HUES6 (cell line): ENCODE measurements at regions not wholly inside any gene's neighbourhood (a gene's known extent, or its start where the extent isn't known, plus 50 kb on each side); places are given as distances from the start of the nearest gene placed in this dataset.

Source experiments
- H3K27ac ChIP-seq: 2 replicates; pipeline ENCODE4 v1.7.0; 2013; ENCODE audit warnings: low read depth, mild to moderate bottlenecking, low read length, inconsistent platforms
- H3K27me3 ChIP-seq: 2 replicates; pipeline ENCODE4 v1.6.1; 2013; ENCODE audit warnings: low read length; ENCODE audit not compliant: control insufficient read depth, insufficient read depth
- H3K36me3 ChIP-seq: 2 replicates; pipeline ENCODE4 v1.6.1; 2013; ENCODE audit warnings: low read length; ENCODE audit not compliant: control insufficient read depth, insufficient read depth
- H3K4me1 ChIP-seq: 2 replicates; pipeline ENCODE4 v1.6.1; 2013; ENCODE audit warnings: low read length; ENCODE audit not compliant: control insufficient read depth, insufficient read depth
- H3K4me3 ChIP-seq: 2 replicates; pipeline ENCODE4 v1.5.1; 2013; ENCODE audit warnings: low read depth, low read length
- H3K9ac ChIP-seq: one replicate; pipeline ENCODE4 v1.6.1; 2013; ENCODE audit warnings: mild to moderate bottlenecking, low read length
- H3K9me3 ChIP-seq: 2 replicates; pipeline ENCODE4 v1.6.1; 2013; ENCODE audit warnings: low read depth, low read length; ENCODE audit not compliant: control insufficient read depth, insufficient read depth

- Histone ChIP-seq H3K4me1 (peaks cover 24% of the 10 kb centered on the region), H3K36me3 (no peaks in the 10 kb centered on the region), H3K9ac (no peak overlapping the region), H3K27me3 (no peaks in the 10 kb centered on the region), H3K4me3 (no peak overlapping the region), H3K9me3 (no peaks in the 10 kb centered on the region), H3K27ac (no peak overlapping the region)
Observed at GRCh38 chr3:181797431-181797830, 85.7 kb downstream of the SOX2 start.

GRCh38 chr3:181805703-181806102 lies 94.0 kb downstream of the SOX2 start:
- no peaks in the 10 kb centered on the region for H3K27me3 ChIP-seq
- no peak overlapping the region for H3K27ac ChIP-seq
- H3K9me3 ChIP-seq: no peaks in the 10 kb centered on the region
- no peaks in the 10 kb centered on the region for H3K36me3 ChIP-seq
- H3K4me1 ChIP-seq: no peaks in the 10 kb centered on the region
- H3K9ac ChIP-seq: no peak overlapping the region
- H3K4me3 ChIP-seq: no peak overlapping the region

GRCh38 chr3:181808053-181808452 lies 96.3 kb downstream of the SOX2 start:
- H3K36me3 ChIP-seq: no peaks in the 10 kb centered on the region
- no peaks in the 10 kb centered on the region for H3K27me3 ChIP-seq
- no peak overlapping the region for H3K4me3 ChIP-seq
- no peak overlapping the region for H3K9ac ChIP-seq
- no peak overlapping the region for H3K27ac ChIP-seq
- H3K4me1 ChIP-seq: no peaks in the 10 kb centered on the region
- H3K9me3 ChIP-seq: no peaks in the 10 kb centered on the region

- H3K4me1 ChIP-seq: peaks cover 8% of the 10 kb centered on the region; the same call in 1 of the 2 replicates
Observed at GRCh38 chr3:181823716-181824115, 112.0 kb downstream of the SOX2 start.

GRCh38 chr3:181824961-181825360 lies 113.2 kb downstream of the SOX2 start:
- no peak overlapping the region for H3K4me3 ChIP-seq
- no peaks in the 10 kb centered on the region for H3K9me3 ChIP-seq
- peaks cover 8% of the 10 kb centered on the region; the same call in 1 of the 2 replicates for H3K4me1 ChIP-seq
- H3K36me3 ChIP-seq: no peaks in the 10 kb centered on the region
- H3K9ac ChIP-seq: no peak overlapping the region
- H3K27me3 ChIP-seq: no peaks in the 10 kb centered on the region
- H3K27ac ChIP-seq: no peak overlapping the region

More at GRCh38 chr3:181823716-181824115, 112.0 kb downstream of the SOX2 start:
- no peak overlapping the region for H3K4me3 ChIP-seq
- no peaks in the 10 kb centered on the region for H3K27me3 ChIP-seq
- H3K9me3 ChIP-seq: no peaks in the 10 kb centered on the region
- no peaks in the 10 kb centered on the region for H3K36me3 ChIP-seq
- no peak overlapping the region for H3K9ac ChIP-seq
- no peak overlapping the region for H3K27ac ChIP-seq

GRCh38 chr3:181839039-181839915 lies 127.6 kb downstream of the SOX2 start:
- no peaks in the 10 kb centered on the region for H3K9me3 ChIP-seq
- no peak overlapping the region for H3K27ac ChIP-seq
- no peaks in the 10 kb centered on the region for H3K36me3 ChIP-seq
- H3K4me1 ChIP-seq: peaks cover 3% of the 10 kb centered on the region; the same call in 1 of the 2 replicates
- H3K4me3 ChIP-seq: no peak overlapping the region
- no peak overlapping the region for H3K9ac ChIP-seq
- H3K27me3 ChIP-seq: no peaks in the 10 kb centered on the region

GRCh38 chr3:181839916-181840297 lies 128.2 kb downstream of the SOX2 start:
- H3K4me3 ChIP-seq: no peak overlapping the region
- H3K9me3 ChIP-seq: no peaks in the 10 kb centered on the region
- H3K36me3 ChIP-seq: no peaks in the 10 kb centered on the region
- no peak overlapping the region for H3K27ac ChIP-seq
- H3K27me3 ChIP-seq: no peaks in the 10 kb centered on the region
- H3K4me1 ChIP-seq: peaks cover 3% of the 10 kb centered on the region; the same call in 1 of the 2 replicates
- no peak overlapping the region for H3K9ac ChIP-seq

GRCh38 chr3:181844211-181844610 lies 132.5 kb downstream of the SOX2 start:
- Histone ChIP-seq H3K27me3 (no peaks in the 10 kb centered on the region), H3K9ac (no peak overlapping the region), H3K27ac (no peak overlapping the region), H3K4me1 (peaks cover 5% of the 10 kb centered on the region; the same call in 1 of the 2 replicates), H3K36me3 (no peaks in the 10 kb centered on the region), H3K9me3 (no peaks in the 10 kb centered on the region), H3K4me3 (no peak overlapping the region)

- Histone ChIP-seq H3K27me3 (no peaks in the 10 kb centered on the region), H3K9ac (no peak overlapping the region), H3K27ac (no peak overlapping the region), H3K9me3 (no peaks in the 10 kb centered on the region), H3K36me3 (no peaks in the 10 kb centered on the region), H3K4me3 (no peak overlapping the region), H3K4me1 (peaks cover 10% of the 10 kb centered on the region; the same call in 1 of the 2 replicates)
Observed at GRCh38 chr3:181847276-181847675, 135.6 kb downstream of the SOX2 start.

GRCh38 chr3:181851063-181851462 lies 139.3 kb downstream of the SOX2 start:
- H3K9me3 ChIP-seq: no peaks in the 10 kb centered on the region
- H3K9ac ChIP-seq: no peak overlapping the region
- H3K36me3 ChIP-seq: no peaks in the 10 kb centered on the region

GRCh38 chr3:181855825-181856224 lies 144.1 kb downstream of the SOX2 start:
- no peaks in the 10 kb centered on the region for H3K36me3 ChIP-seq
- H3K4me1 ChIP-seq: peaks cover 34% of the 10 kb centered on the region
- H3K27me3 ChIP-seq: no peaks in the 10 kb centered on the region
- H3K9me3 ChIP-seq: no peaks in the 10 kb centered on the region
- no peak overlapping the region for H3K27ac ChIP-seq
- H3K9ac ChIP-seq: no peak overlapping the region
- no peak overlapping the region for H3K4me3 ChIP-seq

More at GRCh38 chr3:181851063-181851462, 139.3 kb downstream of the SOX2 start:
- Histone ChIP-seq H3K27me3 (no peaks in the 10 kb centered on the region), H3K4me1 (peaks cover 15% of the 10 kb centered on the region; the same call in 1 of the 2 replicates), H3K27ac (no peak overlapping the region), H3K4me3 (no peak overlapping the region)
